ENCODE measurements at regions not wholly inside any gene's neighbourhood (a gene's known extent, or its start where the extent isn't known, plus 50 kb on each side); places are given as distances from the start of the nearest gene placed in this dataset.

DNA sequence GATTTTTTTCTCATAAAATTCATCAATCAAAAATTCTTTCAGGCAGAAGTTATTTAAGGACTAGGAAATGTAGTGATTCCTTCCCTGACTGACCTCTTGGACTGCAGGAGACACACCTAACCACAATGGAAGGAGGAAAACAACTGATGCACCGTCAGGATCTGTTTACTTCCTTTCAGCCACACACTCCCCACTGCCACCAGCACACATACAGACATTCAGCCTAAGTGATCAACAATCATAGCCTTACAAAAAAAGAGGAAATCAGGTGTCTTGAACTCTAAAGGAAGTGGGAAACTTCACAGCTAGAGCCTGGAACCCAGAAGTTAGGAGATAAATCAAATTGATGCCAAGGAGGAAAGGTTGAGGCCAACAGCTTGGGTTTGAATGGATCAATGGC lies 213.5 kb upstream of the ACVR2A start:
- TF ChIP-seq EZH2 (IDR thresholded peaks at IDR 0.05; ENCODE audit: borderline replicate concordance, low read depth, low read length, poor library complexity, severe bottlenecking): no peak
- TF ChIP-seq, protein P1, sequence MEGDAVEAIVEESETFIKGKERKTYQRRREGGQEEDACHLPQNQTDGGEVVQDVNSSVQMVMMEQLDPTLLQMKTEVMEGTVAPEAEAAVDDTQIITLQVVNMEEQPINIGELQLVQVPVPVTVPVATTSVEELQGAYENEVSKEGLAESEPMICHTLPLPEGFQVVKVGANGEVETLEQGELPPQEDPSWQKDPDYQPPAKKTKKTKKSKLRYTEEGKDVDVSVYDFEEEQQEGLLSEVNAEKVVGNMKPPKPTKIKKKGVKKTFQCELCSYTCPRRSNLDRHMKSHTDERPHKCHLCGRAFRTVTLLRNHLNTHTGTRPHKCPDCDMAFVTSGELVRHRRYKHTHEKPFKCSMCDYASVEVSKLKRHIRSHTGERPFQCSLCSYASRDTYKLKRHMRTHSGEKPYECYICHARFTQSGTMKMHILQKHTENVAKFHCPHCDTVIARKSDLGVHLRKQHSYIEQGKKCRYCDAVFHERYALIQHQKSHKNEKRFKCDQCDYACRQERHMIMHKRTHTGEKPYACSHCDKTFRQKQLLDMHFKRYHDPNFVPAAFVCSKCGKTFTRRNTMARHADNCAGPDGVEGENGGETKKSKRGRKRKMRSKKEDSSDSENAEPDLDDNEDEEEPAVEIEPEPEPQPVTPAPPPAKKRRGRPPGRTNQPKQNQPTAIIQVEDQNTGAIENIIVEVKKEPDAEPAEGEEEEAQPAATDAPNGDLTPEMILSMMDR (conservative IDR thresholded peaks at IDR 0.05; ENCODE audit: low read depth, low read length): no peak
